DMS114 treated with DMSO at 0.1 percent for 48 hours (cell line): ENCODE measurements at regions not wholly inside any gene's neighbourhood (a gene's known extent, or its start where the extent isn't known, plus 50 kb on each side); places are given as distances from the start of the nearest gene placed in this dataset.
"Not testable (repeated sequence)": the region's sequence is repeated elsewhere in the genome, so short reads cannot be mapped to it uniquely, and the experiment has no call there.

ENCODE experiments used
- DNase-seq: peaks from one replicate; lab custom pipeline; 2025; ENCODE audit not compliant: unreplicated experiment; lab: John Stamatoyannopoulos, UW

- DNase-seq = no peak
Observed at GRCh38 chr12:73185403-73185802, 913.2 kb downstream of the TRHDE start.

- DNase-seq = no peak
Observed at GRCh38 chr12:73186272-73186671, 914.1 kb downstream of the TRHDE start.

GRCh38 chr12:73187765-73188164 is 915.6 kb downstream of the TRHDE start:
- no peak for DNase-seq

- no peak for DNase-seq
Observed at GRCh38 chr12:73210548-73211204, 938.5 kb downstream of the TRHDE start.

DNA sequence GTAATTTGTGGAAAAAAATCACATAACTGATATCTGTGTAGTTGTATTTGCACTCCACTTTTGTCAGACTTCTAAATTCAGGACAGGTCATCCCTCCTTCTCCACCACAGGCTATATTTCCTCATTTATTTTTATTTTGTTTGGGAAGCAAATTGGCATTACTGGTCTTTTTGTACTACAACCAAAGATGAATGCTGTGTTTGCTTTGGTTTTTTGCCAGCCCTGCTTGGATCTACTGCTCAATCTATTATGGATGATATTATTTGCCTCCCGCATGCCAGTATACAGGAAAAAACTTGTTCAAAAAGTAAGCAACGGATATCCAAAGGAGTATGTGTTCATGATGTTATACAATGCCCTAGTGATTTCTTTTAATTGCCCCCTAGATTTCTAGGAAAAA is 948.8 kb downstream of the TRHDE start:
- DNase-seq = no peak

DNA sequence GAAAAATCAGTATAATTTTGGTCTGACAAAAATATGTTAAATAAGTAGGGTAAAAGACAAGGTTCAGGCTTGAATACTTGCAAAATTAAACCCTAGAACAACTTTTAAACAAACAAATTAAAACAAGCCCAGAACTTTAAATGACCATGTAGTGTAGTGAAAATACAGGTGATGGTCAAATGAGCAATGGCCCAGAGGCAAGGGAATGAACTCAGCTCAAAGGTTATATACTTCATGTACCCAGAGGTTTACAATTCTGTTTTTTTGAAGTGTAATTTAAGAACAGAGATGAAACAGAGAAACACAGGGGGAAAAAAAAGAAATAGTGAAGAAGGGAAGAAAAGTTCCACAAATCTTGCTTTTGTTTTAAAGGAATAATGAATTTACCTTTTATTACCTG is 949.2 kb downstream of the TRHDE start:
- no peak for DNase-seq

DNA sequence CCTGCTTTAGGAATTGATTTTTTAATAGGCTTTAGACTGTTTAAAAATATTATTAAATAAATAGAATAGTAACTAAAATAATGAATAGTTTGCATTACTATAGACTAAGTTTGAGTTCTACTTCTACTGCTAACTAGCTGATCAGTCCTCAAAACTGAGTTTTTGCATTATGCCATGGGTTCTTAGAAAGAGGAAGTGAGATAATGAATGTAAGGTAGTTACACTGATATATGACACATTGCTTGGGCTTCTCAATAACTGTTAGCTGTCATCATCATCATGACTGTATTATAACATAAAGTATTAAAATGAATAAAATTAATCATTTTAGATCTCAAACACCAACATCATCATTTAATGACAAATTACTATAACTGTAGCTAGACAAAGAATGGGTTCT is 949.7 kb downstream of the TRHDE start:
- no peak for DNase-seq

- DNase-seq = no peak
Observed at GRCh38 chr12:73225371-73225937, 953.3 kb downstream of the TRHDE start.

DNA sequence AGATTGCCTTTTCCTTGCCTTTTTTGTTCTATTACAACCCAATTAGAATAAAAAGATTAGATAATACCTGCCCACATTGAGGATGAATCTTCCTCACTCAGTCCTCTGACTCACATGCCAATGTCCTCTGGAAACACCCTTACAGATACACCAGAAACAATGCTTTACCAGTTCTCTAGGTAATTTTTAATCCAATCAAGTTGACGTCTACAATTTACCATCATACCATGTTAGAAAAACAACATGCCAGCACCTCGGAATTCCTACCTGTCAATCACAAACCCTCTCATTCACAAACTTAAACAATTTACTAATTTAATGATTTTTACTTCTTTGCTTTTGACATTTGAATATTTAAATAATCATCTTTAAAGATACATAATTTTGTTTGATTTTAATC is 953.8 kb downstream of the TRHDE start:
- DNase-seq = no peak

- no peak for DNase-seq
Observed at GRCh38 chr12:73226593-73226992, 954.4 kb downstream of the TRHDE start.

GRCh38 chr12:73228828-73229227 is 956.7 kb downstream of the TRHDE start:
- DNase-seq = not testable (repeated sequence)

DNA sequence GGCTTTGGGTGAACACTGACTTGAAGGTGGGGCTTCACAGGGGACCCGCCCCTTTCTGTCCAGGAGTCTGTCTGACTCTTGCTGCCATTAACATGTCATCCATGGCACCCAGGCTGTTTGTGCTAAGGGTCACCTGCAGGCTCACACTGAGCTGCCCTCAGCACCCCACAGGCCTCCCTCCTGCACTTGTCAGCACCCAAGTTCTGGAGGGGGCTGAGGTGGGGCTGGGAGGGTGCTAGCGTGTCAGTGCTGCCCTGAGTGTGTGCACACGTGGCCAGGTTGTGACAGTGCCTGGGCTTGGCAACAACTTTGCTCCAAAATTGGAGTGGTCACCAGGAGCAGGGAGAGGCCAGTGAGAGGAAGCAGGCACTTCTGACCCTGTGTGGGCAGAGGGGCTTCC is 963.2 kb downstream of the TRHDE start:
- DNase-seq = no peak

DNA sequence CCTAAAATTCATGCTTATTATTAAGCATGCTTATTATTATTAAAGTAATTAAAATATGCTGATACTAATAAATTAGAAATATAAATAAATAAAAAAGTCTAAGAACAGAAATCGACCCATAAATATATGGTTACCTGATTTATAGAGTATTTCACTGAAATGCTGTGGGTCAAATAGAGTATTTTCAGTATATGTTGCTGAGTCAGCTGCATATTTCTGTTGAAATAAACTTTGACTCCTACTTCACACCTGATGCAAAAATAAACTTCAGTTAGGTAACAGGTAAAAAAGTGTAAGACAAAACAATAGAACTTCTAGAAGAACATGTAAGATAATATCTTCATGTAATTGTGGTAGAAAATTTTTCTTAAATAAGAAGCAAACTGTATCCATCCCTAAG is 967.9 kb downstream of the TRHDE start:
- DNase-seq = no peak

- no peak for DNase-seq
Observed at GRCh38 chr12:73262788-73263381, 990.7 kb downstream of the TRHDE start.

GRCh38 chr12:73266206-73266605 is 994.0 kb downstream of the TRHDE start:
- DNase-seq = no peak

DNA sequence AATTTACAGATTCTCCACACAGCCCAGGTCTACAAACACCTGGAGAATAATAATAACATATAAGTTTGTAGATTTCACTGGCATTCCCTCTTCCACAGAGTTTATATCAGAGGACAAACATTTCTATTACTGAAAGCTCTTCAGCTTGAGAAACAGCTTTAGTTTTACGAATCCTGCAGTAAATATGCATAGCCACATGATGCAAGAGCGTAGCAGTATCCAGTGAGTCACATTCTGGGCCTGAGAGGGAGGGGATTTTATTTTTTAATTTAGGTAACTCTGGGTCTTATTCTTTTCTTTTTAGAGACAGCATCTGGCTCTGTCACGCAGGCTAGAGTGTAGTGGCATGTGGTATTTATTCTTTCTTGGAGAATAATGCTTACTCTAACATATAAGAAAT is 1002.8 kb downstream of the TRHDE start:
- DNase-seq = no peak

DNA sequence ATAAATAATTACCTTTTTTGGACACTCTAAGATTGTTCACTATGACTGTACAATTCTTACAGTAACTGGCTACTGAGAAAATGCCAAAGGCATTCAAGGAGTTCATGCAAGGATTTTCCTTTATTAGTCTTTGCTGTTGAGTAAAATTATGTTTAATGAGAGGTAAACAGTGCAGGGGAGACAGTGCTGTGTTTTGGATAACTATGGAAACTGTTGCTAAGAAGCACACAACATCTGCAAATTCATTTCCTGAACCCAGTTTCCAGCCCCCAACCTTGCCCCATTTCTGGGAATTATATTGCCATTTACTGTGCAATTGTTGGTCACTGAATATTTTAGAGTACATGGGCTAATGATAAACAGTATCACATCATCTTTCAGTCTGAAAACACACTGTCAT is 1005.8 kb downstream of the TRHDE start:
- no peak for DNase-seq

DNA sequence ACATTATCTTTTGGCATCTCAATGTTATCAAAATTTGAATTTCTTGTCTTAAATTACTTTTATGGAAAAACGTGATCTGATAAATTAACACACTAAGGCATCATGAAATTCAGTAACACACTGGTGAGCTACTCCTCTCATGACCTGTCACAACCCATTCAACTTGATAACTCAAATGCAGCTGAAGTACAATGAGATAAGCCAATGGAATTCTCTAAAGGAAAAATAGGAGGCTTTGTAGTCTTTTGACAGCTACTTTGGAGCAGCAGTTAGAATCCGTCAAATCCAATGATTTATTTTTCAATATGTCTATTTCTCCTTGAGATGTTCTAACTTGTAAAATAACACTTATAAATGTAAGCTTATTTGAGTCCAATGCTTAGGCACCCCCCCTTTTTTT is 1029.4 kb downstream of the TRHDE start:
- DNase-seq = no peak

- no peak for DNase-seq
Observed at GRCh38 chr12:73307260-73307659, 1035.1 kb downstream of the TRHDE start.

DNA sequence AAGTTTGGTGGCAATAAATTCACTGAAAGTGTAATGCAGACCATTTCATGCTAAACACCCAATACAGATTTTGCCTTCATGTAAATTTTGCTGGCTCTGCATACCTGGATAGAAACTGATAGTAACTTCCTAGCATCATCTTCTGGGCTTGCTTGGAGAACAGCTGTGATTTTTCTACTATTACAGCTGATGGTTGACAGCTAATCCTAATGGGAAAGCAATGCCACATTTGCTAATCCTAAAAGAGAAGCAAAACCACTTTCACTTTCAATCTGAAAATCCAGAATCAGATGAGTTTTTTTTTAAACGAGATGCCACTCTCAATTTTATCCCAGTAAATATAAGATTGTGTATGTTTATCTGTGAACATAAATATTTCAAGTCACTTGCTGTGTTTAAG is 1035.9 kb downstream of the TRHDE start:
- no peak for DNase-seq

DNA sequence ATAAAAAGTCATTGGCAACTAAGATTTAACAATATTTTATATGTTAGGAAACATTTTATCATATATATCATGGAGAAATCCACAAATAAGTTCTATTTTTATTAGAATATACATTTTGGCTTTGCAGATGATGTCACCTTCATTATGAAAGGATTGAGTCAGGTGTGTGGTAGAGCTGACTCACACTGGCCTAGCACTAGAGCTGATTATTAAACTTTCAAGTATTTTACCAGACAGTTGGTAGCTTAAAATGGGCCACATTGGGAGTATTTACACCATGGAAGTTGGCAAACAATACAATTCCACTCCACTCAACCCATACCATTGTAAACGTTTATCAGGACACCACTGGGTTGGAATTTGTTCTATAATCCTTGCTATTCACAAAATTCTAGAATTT is 1036.6 kb downstream of the TRHDE start:
- DNase-seq = no peak

DNA sequence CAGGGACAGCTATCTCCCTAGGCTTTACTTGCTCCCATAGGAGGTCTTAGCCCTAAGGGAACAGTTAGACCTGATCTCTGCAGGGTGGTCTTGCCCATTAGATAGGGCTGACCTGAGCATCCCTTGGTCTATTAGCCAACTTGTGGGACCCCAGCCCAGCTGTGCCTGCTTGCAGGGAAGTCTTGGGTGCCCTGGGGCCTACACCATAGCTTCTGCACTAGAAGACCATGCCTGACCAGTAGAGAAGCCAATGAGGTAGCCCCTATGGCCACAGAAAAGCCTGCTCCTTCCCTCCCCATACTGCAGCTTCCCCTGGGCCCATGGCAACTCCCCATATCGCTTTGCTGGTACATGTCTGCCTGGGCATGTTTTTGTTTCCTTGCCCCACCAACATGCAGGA is 1049.1 kb downstream of the TRHDE start:
- DNase-seq = no peak

- no peak for DNase-seq
Observed at GRCh38 chr12:73321776-73322175, 1049.6 kb downstream of the TRHDE start.
